WERI-Rb-1 (cell line): ENCODE measurements at regions not wholly inside any gene's neighbourhood (a gene's known extent, or its start where the extent isn't known, plus 50 kb on each side); places are given as distances from the start of the nearest gene placed in this dataset.

ENCODE experiments used
- DNase-seq: peaks from one replicate; pipeline ENCODE4 v3.0.0-alpha.2; 2020
- H3K27ac ChIP-seq: fragments of 250-450 bp; sonication (Bioruptor Pico); 2 replicates; pipeline ENCODE4 v1.5.1; 2020; ENCODE audit warnings: mild to moderate bottlenecking, moderate library complexity
- H3K27me3 ChIP-seq: fragments of 250-450 bp; sonication (Bioruptor Pico); 2 replicates; pipeline ENCODE4 v1.5.1; 2021; ENCODE audit warnings: mild to moderate bottlenecking, low read depth, moderate library complexity; ENCODE audit not compliant: insufficient read depth, severe bottlenecking
- H3K36me3 ChIP-seq: fragments of 250-450 bp; sonication (Bioruptor Pico); 2 replicates; pipeline ENCODE4 v1.5.1; 2020; ENCODE audit warnings: mild to moderate bottlenecking, moderate library complexity
- H3K4me3 ChIP-seq: 2 replicates; pipeline ENCODE4 v1.5.1; 2011; ENCODE audit warnings: low read depth, mild to moderate bottlenecking, control low read depth, low read length
- H3K9me3 ChIP-seq: fragments of 250-450 bp; sonication (Bioruptor Pico); 2 replicates; pipeline ENCODE4 v1.5.1; 2021; ENCODE audit warnings: mild to moderate bottlenecking, moderate library complexity; ENCODE audit not compliant: severe bottlenecking
- TF ChIP-seq, protein P1 (sequence below): IDR thresholded peaks from 2 replicates; pipeline ENCODE4 v1.5.1; 2011; ENCODE audit warnings: low read depth, mild to moderate bottlenecking, control low read depth, inconsistent platforms, low read length

DNA sequence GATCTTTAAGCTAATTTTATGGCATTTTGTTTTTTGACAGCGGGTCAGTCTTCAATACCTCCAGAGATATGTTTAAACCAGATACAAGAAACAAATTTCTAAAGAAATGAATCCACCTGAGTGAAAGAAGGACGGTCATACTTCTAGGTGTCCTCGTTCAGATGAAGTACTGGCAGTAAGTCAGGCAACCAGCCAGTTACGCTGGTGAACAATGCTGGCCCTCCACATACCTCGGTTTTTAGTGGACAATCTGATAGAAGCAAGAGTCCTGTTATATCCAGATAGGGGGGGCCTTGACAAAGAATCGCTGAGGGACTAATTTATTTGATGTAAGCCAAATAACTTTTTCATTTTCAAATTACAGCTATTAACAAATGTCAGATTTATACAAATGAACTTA is 266.4 kb upstream of the KLF14 start:
- no peak for DNase-seq
- H3K27ac ChIP-seq, result no peak overlapping the region
- H3K27me3 ChIP-seq, result no peaks in the 10 kb centered on the region
- H3K9me3 ChIP-seq, result no peaks in the 10 kb centered on the region
- TF ChIP-seq, protein P1, sequence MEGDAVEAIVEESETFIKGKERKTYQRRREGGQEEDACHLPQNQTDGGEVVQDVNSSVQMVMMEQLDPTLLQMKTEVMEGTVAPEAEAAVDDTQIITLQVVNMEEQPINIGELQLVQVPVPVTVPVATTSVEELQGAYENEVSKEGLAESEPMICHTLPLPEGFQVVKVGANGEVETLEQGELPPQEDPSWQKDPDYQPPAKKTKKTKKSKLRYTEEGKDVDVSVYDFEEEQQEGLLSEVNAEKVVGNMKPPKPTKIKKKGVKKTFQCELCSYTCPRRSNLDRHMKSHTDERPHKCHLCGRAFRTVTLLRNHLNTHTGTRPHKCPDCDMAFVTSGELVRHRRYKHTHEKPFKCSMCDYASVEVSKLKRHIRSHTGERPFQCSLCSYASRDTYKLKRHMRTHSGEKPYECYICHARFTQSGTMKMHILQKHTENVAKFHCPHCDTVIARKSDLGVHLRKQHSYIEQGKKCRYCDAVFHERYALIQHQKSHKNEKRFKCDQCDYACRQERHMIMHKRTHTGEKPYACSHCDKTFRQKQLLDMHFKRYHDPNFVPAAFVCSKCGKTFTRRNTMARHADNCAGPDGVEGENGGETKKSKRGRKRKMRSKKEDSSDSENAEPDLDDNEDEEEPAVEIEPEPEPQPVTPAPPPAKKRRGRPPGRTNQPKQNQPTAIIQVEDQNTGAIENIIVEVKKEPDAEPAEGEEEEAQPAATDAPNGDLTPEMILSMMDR, result no peak
- no peak overlapping the region for H3K4me3 ChIP-seq
- H3K36me3 ChIP-seq, result no peaks in the 10 kb centered on the region

- no peak for DNase-seq
- no peak overlapping the region for H3K4me3 ChIP-seq
- no peaks in the 10 kb centered on the region for H3K9me3 ChIP-seq
- TF ChIP-seq, protein P1, result no peak
- no peaks in the 10 kb centered on the region for H3K27me3 ChIP-seq
- H3K36me3 ChIP-seq, result no peaks in the 10 kb centered on the region
- H3K27ac ChIP-seq, result no peak overlapping the region
Measured at GRCh38 chr7:131000873-131001272, 266.9 kb upstream of the KLF14 start.

DNA sequence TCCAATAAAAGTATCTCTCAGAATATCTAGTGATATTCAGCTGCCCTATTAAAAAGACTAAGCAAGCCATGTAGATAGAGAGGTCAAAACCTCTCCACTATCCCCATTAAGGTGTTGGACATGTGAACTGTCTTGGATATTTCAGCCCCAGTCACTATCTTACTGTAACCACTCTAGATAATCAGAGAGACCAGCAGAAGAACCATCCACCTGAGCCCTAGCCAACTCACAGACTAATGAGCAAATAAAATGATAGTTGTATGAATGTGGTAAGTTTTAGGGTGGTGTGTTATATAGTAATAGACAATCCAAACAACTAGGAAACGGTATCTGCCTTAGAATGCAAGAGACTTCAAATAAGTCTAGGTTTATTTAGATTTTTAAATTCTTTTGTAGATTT is 268.6 kb upstream of the KLF14 start:
- no peak for DNase-seq
- no peak overlapping the region for H3K4me3 ChIP-seq
- no peaks in the 10 kb centered on the region for H3K36me3 ChIP-seq
- no peaks in the 10 kb centered on the region for H3K27me3 ChIP-seq
- H3K27ac ChIP-seq, result no peak overlapping the region
- H3K9me3 ChIP-seq, result no peaks in the 10 kb centered on the region
- TF ChIP-seq, protein P1, result no peak

GRCh38 chr7:131003634-131004033 is 269.6 kb upstream of the KLF14 start:
- Histone ChIP-seq H3K9me3 (no peaks in the 10 kb centered on the region), H3K4me3 (no peak overlapping the region), H3K27me3 (no peaks in the 10 kb centered on the region), H3K36me3 (no peaks in the 10 kb centered on the region), H3K27ac (no peak overlapping the region)
- DNase-seq, result no peak
- TF ChIP-seq, protein P1, result no peak

DNA sequence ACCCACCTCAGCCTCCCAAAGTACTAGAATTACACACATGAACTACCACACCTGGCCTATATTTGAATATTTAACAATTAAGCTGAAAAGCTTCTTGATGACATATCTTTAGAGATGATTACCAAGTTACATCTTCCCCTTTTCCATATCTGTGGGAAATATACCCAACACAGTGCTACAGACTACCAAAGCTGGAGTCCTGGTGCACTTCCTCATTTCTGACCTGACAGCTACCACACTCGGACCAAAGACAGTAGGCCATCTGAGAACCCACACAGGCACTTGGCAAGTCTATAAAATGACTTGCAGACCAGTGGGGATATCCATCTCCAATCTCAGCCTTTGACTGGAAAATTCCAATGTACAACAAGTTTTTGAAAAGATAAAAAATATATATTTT is 270.4 kb upstream of the KLF14 start:
- no peak overlapping the region for H3K4me3 ChIP-seq

More for the DNA sequence above, 270.4 kb upstream of the KLF14 start:
- H3K36me3 ChIP-seq, result no peaks in the 10 kb centered on the region
- no peak for DNase-seq
- no peaks in the 10 kb centered on the region for H3K27me3 ChIP-seq
- H3K9me3 ChIP-seq, result no peaks in the 10 kb centered on the region
- TF ChIP-seq, protein P1, result no peak
- no peak overlapping the region for H3K27ac ChIP-seq
